IMR-90 (cell line): ENCODE measurements at regions not wholly inside any gene's neighbourhood (a gene's known extent, or its start where the extent isn't known, plus 50 kb on each side); places are given as distances from the start of the nearest gene placed in this dataset.

Source experiments
- ATAC-seq: fragments of 200-7000 bp; cut with Tn5 transposase; 2 replicates; pipeline ENCODE4 v1.9.1; 2020; ENCODE audit warnings: low read depth, mild to moderate bottlenecking, moderate library complexity
- BruUV-seq: library from RNA; stranded (reverse); fragments of 400-500 nt; replicated peaks from 2 replicates; lab custom pipeline; 2021; lab: Mats Ljungman, UMichigan
- CTCF ChIA-PET: fragments of 300-600 bp; formaldehyde crosslinking; extraction: SDS; loops from one replicate; lab custom pipeline; 2021; ENCODE audit warnings: antibody characterized with exemption; lab: Yijun Ruan, JAX
- POLR2A ChIA-PET: fragments of 300-600 bp; sonication (Branson Sonifier 250); formaldehyde crosslinking; loops from one replicate; lab custom pipeline; 2022; ENCODE audit warnings: antibody characterized with exemption; ENCODE audit not compliant: unreplicated experiment; lab: Charles Lee
- DNase-seq: peaks from one replicate; pipeline ENCODE4 v3.0.0; 2013
- H2AFZ ChIP-seq: replicated peaks from 2 replicates; pipeline ENCODE3; 2013; ENCODE audit warnings: low read length, mild to moderate bottlenecking; ENCODE audit not compliant: poor library complexity
- H2AK5ac ChIP-seq: 2 replicates; pipeline ENCODE4 v1.6.1; 2013; ENCODE audit warnings: low read depth, low read length, inconsistent platforms
- H2AK9ac ChIP-seq: replicated peaks from 2 replicates; pipeline ENCODE3; 2013; ENCODE audit warnings: mild to moderate bottlenecking, low read depth, low read length, moderate library complexity; ENCODE audit not compliant: poor library complexity
- H2BK120ac ChIP-seq: 2 replicates; pipeline ENCODE4 v1.6.1; 2013; ENCODE audit warnings: low read depth, low read length, inconsistent platforms
- H2BK15ac ChIP-seq: 3 replicates; pipeline ENCODE4 v1.6.1; 2013; ENCODE audit warnings: low read depth, low read length, inconsistent platforms
- H2BK20ac ChIP-seq: 2 replicates; pipeline ENCODE4 v1.6.1; 2013; ENCODE audit warnings: low read depth, mild to moderate bottlenecking, inconsistent platforms, low read length, moderate library complexity
- H2BK5ac ChIP-seq: 2 replicates; pipeline ENCODE4 v1.6.1; 2013; ENCODE audit warnings: mild to moderate bottlenecking, low read depth, low read length, inconsistent platforms; ENCODE audit not compliant: poor library complexity, severe bottlenecking
- H3K14ac ChIP-seq: replicated peaks from 2 replicates; pipeline ENCODE4 v1.6.1; 2013; ENCODE audit warnings: low read depth, low read length, inconsistent platforms
- H3K18ac ChIP-seq: 2 replicates; pipeline ENCODE4 v1.6.1; 2013; ENCODE audit warnings: low read depth, low read length, control low read depth
- H3K23ac ChIP-seq: 2 replicates; pipeline ENCODE4 v1.6.1; 2013; ENCODE audit warnings: low read depth, low read length, inconsistent platforms
- H3K27ac ChIP-seq: 2 replicates; pipeline ENCODE4 v1.5.1; 2013; ENCODE audit warnings: mild to moderate bottlenecking, control low read depth, low read length; ENCODE audit not compliant: insufficient read depth
- H3K27me3 ChIP-seq: 2 replicates; pipeline ENCODE4 v1.6.1; 2013; ENCODE audit warnings: low read length; ENCODE audit not compliant: control insufficient read depth, insufficient read depth
- H3K36me3 ChIP-seq: 2 replicates; pipeline ENCODE4 v1.6.1; 2013; ENCODE audit warnings: low read length, mixed read lengths; ENCODE audit not compliant: control insufficient read depth, insufficient read depth
- H3K4ac ChIP-seq: 2 replicates; pipeline ENCODE4 v1.6.1; 2013; ENCODE audit warnings: low read depth, low read length, inconsistent platforms
- H3K4me1 ChIP-seq: 2 replicates; pipeline ENCODE4 v1.6.1; 2013; ENCODE audit warnings: low read length, mixed read lengths; ENCODE audit not compliant: control insufficient read depth, insufficient read depth
- H3K4me2 ChIP-seq: 2 replicates; pipeline ENCODE4 v1.6.1; 2013; ENCODE audit warnings: low read depth, mild to moderate bottlenecking, control low read depth, low read length, moderate library complexity
- H3K4me3 ChIP-seq: 2 replicates; pipeline ENCODE4 v1.5.1; 2013; ENCODE audit warnings: low read depth, mild to moderate bottlenecking, control low read depth, low read length, moderate library complexity; ENCODE audit not compliant: insufficient read depth
- H3K56ac ChIP-seq: 2 replicates; pipeline ENCODE4 v1.6.1; 2013; ENCODE audit warnings: low read length, inconsistent platforms; ENCODE audit not compliant: insufficient read depth; ENCODE audit errors: extremely low read depth
- H3K79me1 ChIP-seq, 2 experiments: 2 replicates each; pipeline ENCODE4 v1.6.1; 2013; ENCODE audit warnings: low read length in 2 of 2, inconsistent platforms in 1 of 2, low read depth in 1 of 2
- H3K9ac ChIP-seq: 2 replicates; pipeline ENCODE4 v1.6.1; 2013; ENCODE audit warnings: low read depth, low read length, control low read depth
- H3K9me1 ChIP-seq: 2 replicates; pipeline ENCODE4 v1.6.1; 2013; ENCODE audit warnings: low read length, inconsistent platforms; ENCODE audit not compliant: insufficient read depth
- H3K9me3 ChIP-seq: 2 replicates; pipeline ENCODE4 v1.6.1; 2013; ENCODE audit warnings: low read length; ENCODE audit not compliant: control insufficient read depth, insufficient read depth
- H4K20me1 ChIP-seq: 2 replicates; pipeline ENCODE4 v1.6.1; 2013; ENCODE audit warnings: low read length, inconsistent platforms; ENCODE audit not compliant: insufficient read depth
- H4K5ac ChIP-seq: 2 replicates; pipeline ENCODE4 v1.6.1; 2013; ENCODE audit warnings: mild to moderate bottlenecking, low read depth, low read length, control low read depth
- H4K8ac ChIP-seq, 2 experiments: 2 replicates each; pipeline ENCODE4 v1.6.1; 2013; ENCODE audit warnings: low read depth in 2 of 2, low read length in 2 of 2, control low read depth in 1 of 2, inconsistent platforms in 1 of 2
- H4K91ac ChIP-seq: 2 replicates; pipeline ENCODE4 v1.6.1; 2013; ENCODE audit warnings: low read depth, low read length, inconsistent platforms; ENCODE audit not compliant: insufficient read depth
- BHLHE40 ChIP-seq: fragments of 150-350 bp; IDR thresholded peaks from 2 replicates; pipeline ENCODE4 v1.6.1; 2016; ENCODE audit warnings: mild to moderate bottlenecking, low read depth, low read length
- CEBPB ChIP-seq: IDR thresholded peaks from 2 replicates; pipeline ENCODE4 v1.6.1; 2012; ENCODE audit warnings: low read depth, low read length, improper control_type of control experiment
- CHD1 ChIP-seq: IDR thresholded peaks from 2 replicates; pipeline ENCODE4 v1.6.1; 2012; ENCODE audit warnings: low read depth, low read length, improper control_type of control experiment
- CTCF ChIP-seq: conservative IDR thresholded peaks from 2 replicates; pipeline ENCODE4 v1.5.1; 2012; ENCODE audit warnings: mild to moderate bottlenecking, low read depth, low read length, improper control_type of control experiment
- ELK1 ChIP-seq: fragments of 150-350 bp; IDR thresholded peaks from 2 replicates; pipeline ENCODE4 v1.6.1; 2016; ENCODE audit warnings: low read depth, mild to moderate bottlenecking, low read length, moderate library complexity, borderline replicate concordance
- FOS ChIP-seq: fragments of 150-350 bp; IDR thresholded peaks from 2 replicates; pipeline ENCODE4 v1.6.1; 2016; ENCODE audit warnings: low read depth, low read length
- MAFK ChIP-seq: IDR thresholded peaks from 2 replicates; pipeline ENCODE4 v1.6.1; 2012; ENCODE audit warnings: low read depth, low read length, improper control_type of control experiment
- MAZ ChIP-seq: IDR thresholded peaks from 2 replicates; pipeline ENCODE4 v1.6.1; 2012; ENCODE audit warnings: low read depth, mild to moderate bottlenecking, low read length, improper control_type of control experiment, moderate library complexity, borderline replicate concordance
- MXI1 ChIP-seq: IDR thresholded peaks from 2 replicates; pipeline ENCODE4 v1.6.1; 2012; ENCODE audit warnings: low read depth, mild to moderate bottlenecking, low read length, moderate library complexity, borderline replicate concordance
- NFE2L2 ChIP-seq: fragments of 150-350 bp; IDR thresholded peaks from 2 replicates; pipeline ENCODE4 v1.6.1; 2016; ENCODE audit warnings: low read depth, mild to moderate bottlenecking, low read length
- POLR2A ChIP-seq: IDR thresholded peaks from 2 replicates; pipeline ENCODE4 v1.6.1; 2012; ENCODE audit warnings: mild to moderate bottlenecking, low read depth, low read length
- RAD21 ChIP-seq: IDR thresholded peaks from 2 replicates; pipeline ENCODE4 v1.6.1; 2012; ENCODE audit warnings: low read length, improper control_type of control experiment
- RCOR1 ChIP-seq: IDR thresholded peaks from 2 replicates; pipeline ENCODE4 v1.6.1; 2012; ENCODE audit warnings: mild to moderate bottlenecking, low read length, improper control_type of control experiment; ENCODE audit not compliant: insufficient replicate concordance
- RFX5 ChIP-seq: IDR thresholded peaks from 2 replicates; pipeline ENCODE4 v1.8.0; 2012; ENCODE audit warnings: low read depth, mild to moderate bottlenecking, low read length, moderate library complexity
- SMC3 ChIP-seq: fragments of 150-350 bp; IDR thresholded peaks from 2 replicates; pipeline ENCODE4 v1.6.1; 2016; ENCODE audit warnings: low read depth, mild to moderate bottlenecking, antibody characterized with exemption, low read length, moderate library complexity
- USF2 ChIP-seq: fragments of 150-350 bp; IDR thresholded peaks from 2 replicates; pipeline ENCODE4 v1.6.1; 2017; ENCODE audit warnings: mild to moderate bottlenecking, antibody characterized with exemption, low read length, low read depth
- WGBS, 2 experiments: methylation state at CpG; one replicate each; pipeline versions ENCODE4 v1.1.5 to v1.1.7; 2013; ENCODE audit warnings: missing lambda C conversion rate in 2 of 2; ENCODE audit not compliant: insufficient read length in 1 of 2; ENCODE audit errors: extremely low coverage in 2 of 2; 5-methylcytosine and 5-hydroxymethylcytosine counted together
- dilution Hi-C: fragments of 300-500 bp; cut with HindIII; formaldehyde crosslinking; loops from one replicate; pipeline ENCODE4 v1.14.3; 2018; ENCODE audit warnings: low sequenced_read_pairs; ENCODE audit not compliant: unreplicated experiment
- in situ Hi-C: fragments of 300-500 bp; cut with MboI; formaldehyde crosslinking; loops from 3 replicates; pipeline ENCODE4 v1.14.3; 2019; ENCODE audit warnings: low sequenced_read_pairs, inconsistent platforms, mixed read lengths
- intact Hi-C: fragments of 100-400 bp; cut with micrococcal nuclease; formaldehyde crosslinking; loops from 2 replicates; pipeline ENCODE4 v1.10.0; 2022

GRCh38 chr3:99087277-99087676 is 185.8 kb upstream of the DCBLD2 start:
- ChIA-PET CTCF (no interaction called here), POLR2A (no interaction called here)
- TF ChIP-seq RAD21 = no peak
- TF ChIP-seq MAFK = no peak
- no peak for TF ChIP-seq FOS
- TF ChIP-seq CTCF = no peak
- no peak for TF ChIP-seq NFE2L2
- TF ChIP-seq MXI1 = no peak
- no peak for TF ChIP-seq RCOR1
- TF ChIP-seq SMC3 = no peak
- no peak for TF ChIP-seq USF2
- TF ChIP-seq POLR2A = no peak
- TF ChIP-seq ELK1 = no peak
- no peak for TF ChIP-seq MAZ
- TF ChIP-seq RFX5 = no peak
- TF ChIP-seq CHD1 = no peak
- TF ChIP-seq BHLHE40 = no peak
- no peak for TF ChIP-seq CEBPB
- Histone ChIP-seq H2AFZ (no peak overlapping the region), H3K14ac (no peak overlapping the region), H2BK5ac (no peak overlapping the region), H3K4me2 (no peak overlapping the region), H2BK20ac (no peak overlapping the region), H2BK120ac (no peak overlapping the region), H4K5ac (no peak overlapping the region), H2AK9ac (no peak overlapping the region), H3K9ac (no peak overlapping the region), H3K23ac (no peak overlapping the region), H3K56ac (no peak overlapping the region), H4K20me1 (no peaks in the 10 kb centered on the region), H2BK15ac (no peak overlapping the region), H3K4me3 (no peak overlapping the region), H3K9me3 (no peaks in the 10 kb centered on the region), H4K8ac (no peak overlapping the region), H4K91ac (no peak overlapping the region), H3K79me1 (no peaks in the 10 kb centered on the region), H3K9me1 (no peaks in the 10 kb centered on the region), H3K27ac (no peak overlapping the region), H3K18ac (no peak overlapping the region), H3K4me1 (no peaks in the 10 kb centered on the region), H2AK5ac (no peak overlapping the region), H3K27me3 (peaks cover 3% of the 10 kb centered on the region), H3K36me3 (no peaks in the 10 kb centered on the region), H3K4ac (no peak overlapping the region)
- no peak for ATAC-seq
- in situ Hi-C loops = no loop called here
- WGBS, 2 experiments = no CpG with 5 or more reads among the region's 2 CpGs
- dilution Hi-C loops = no loop called here
- peak; percentile 19 for DNase-seq
- intact Hi-C loops = no loop called here
- no TSS peak for BruUV-seq
